ENCODE measurements at regions not wholly inside any gene's neighbourhood (a gene's known extent, or its start where the extent isn't known, plus 50 kb on each side); places are given as distances from the start of the nearest gene placed in this dataset.
"Not testable (repeated sequence)": the region's sequence is repeated elsewhere in the genome, so short reads cannot be mapped to it uniquely, and the experiment has no call there.

- no peak overlapping the region for H2BK20ac ChIP-seq (ENCODE audit: low read depth, low read length, poor library complexity, severe bottlenecking)
- no CpG with 5 or more reads among the region's 4 CpGs for WGBS (ENCODE audit: extremely low coverage, insufficient read length, low lambda C conversion rate)
- no peaks in the 10 kb centered on the region for H3K27me3 ChIP-seq (ENCODE audit: insufficient read depth, low read length)
- no peak overlapping the region for H4K5ac ChIP-seq (ENCODE audit: insufficient read length, low read depth, low read length)
- no peak overlapping the region for H3K9ac ChIP-seq (ENCODE audit: extremely low read depth, insufficient read length, low read length)
- no peak overlapping the region for H3K56ac ChIP-seq (ENCODE audit: insufficient read length, low read depth, low read length)
- H3K79me1 ChIP-seq (ENCODE audit: insufficient read depth, low read depth, low read length, poor library complexity, severe bottlenecking) = no peaks in the 10 kb centered on the region
- H3T11ph ChIP-seq (ENCODE audit: low read length) = no peak overlapping the region
- H4K20me1 ChIP-seq (ENCODE audit: control insufficient read depth, insufficient read depth, insufficient read length) = no peaks in the 10 kb centered on the region
- no peak overlapping the region for H3K27ac Mint-ChIP-seq
- no peaks in the 10 kb centered on the region for H3K36me3 Mint-ChIP-seq (ENCODE audit: insufficient read depth in 1 of 3, low read depth in 3 of 3)
- no peak overlapping the region for H3K14ac ChIP-seq (ENCODE audit: insufficient read depth, low read length)
- no peak overlapping the region for H2BK15ac ChIP-seq (ENCODE audit: low read depth, low read length)
- DNase-seq = no peak
- no peak overlapping the region for H3K4me3 Mint-ChIP-seq
- H3K18ac ChIP-seq (ENCODE audit: insufficient read length, low read depth, low read length) = no peak overlapping the region
- no peak overlapping the region for H2AFZ ChIP-seq (ENCODE audit: low read length)
- H2BK12ac ChIP-seq (ENCODE audit: insufficient read length, low read depth, low read length) = no peak overlapping the region
- no peaks in the 10 kb centered on the region for H3K79me2 ChIP-seq (ENCODE audit: insufficient read depth, low read length)
- H3K4me1 Mint-ChIP-seq = peaks cover 0 to 3% of the 10 kb centered on the region in 2 experiments; a peak in 1 of 4 replicates
- no peak overlapping the region for H4K8ac ChIP-seq (replicated peaks; ENCODE audit: insufficient read length, low read depth, low read length)
- no peak overlapping the region for H3K4ac ChIP-seq (ENCODE audit: low read depth, low read length)
- H3K4me2 ChIP-seq (ENCODE audit: insufficient read depth, insufficient read length, low read length) = no peak overlapping the region
- no peak overlapping the region for H4K91ac ChIP-seq (ENCODE audit: insufficient read length, low read depth, low read length)
- no peak overlapping the region for H2BK5ac ChIP-seq (ENCODE audit: insufficient read length, low read length)
- H3K23ac ChIP-seq (ENCODE audit: insufficient read length, low read depth, low read length) = no peak overlapping the region
- H3K9me3 ChIP-seq (ENCODE audit: control insufficient read depth, low read depth, low read length) = no peaks in the 10 kb centered on the region
- H2AK5ac ChIP-seq (ENCODE audit: insufficient read length, low read length) = no peak overlapping the region
- H3K23me2 ChIP-seq (ENCODE audit: insufficient read length, low read depth, low read length, poor library complexity, severe bottlenecking) = no peaks in the 10 kb centered on the region
- H2BK120ac ChIP-seq (ENCODE audit: low read depth, low read length, poor library complexity, severe bottlenecking) = no peak overlapping the region
- H3K9me3 Mint-ChIP-seq = no peaks in the 10 kb centered on the region
- TF ChIP-seq CTCF (conservative IDR thresholded peaks at IDR 0.05) = no peak
- no peak overlapping the region for H3K27ac ChIP-seq (ENCODE audit: insufficient read length, low read depth, low read length)
- H3K27me3 Mint-ChIP-seq (ENCODE audit: low read depth) = peaks cover 2% of the 10 kb centered on the region
- H3K4me1 ChIP-seq (ENCODE audit: insufficient read depth, low read length) = no peaks in the 10 kb centered on the region
Measured at GRCh38 chr2:16728351-16729136, 62.9 kb upstream of the CYRIA start.

- not testable (repeated sequence) for H3T11ph ChIP-seq (ENCODE audit: low read length); H2AK5ac ChIP-seq (ENCODE audit: insufficient read length, low read length); DNase-seq; H3K27ac Mint-ChIP-seq; H2BK120ac ChIP-seq (ENCODE audit: low read depth, low read length, poor library complexity, severe bottlenecking); H3K4me1 ChIP-seq (ENCODE audit: insufficient read depth, low read length); H2AFZ ChIP-seq (ENCODE audit: low read length); H3K4me2 ChIP-seq (ENCODE audit: insufficient read depth, insufficient read length, low read length); H2BK20ac ChIP-seq (ENCODE audit: low read depth, low read length, poor library complexity, severe bottlenecking); H3K79me1 ChIP-seq (ENCODE audit: insufficient read depth, low read depth, low read length, poor library complexity, severe bottlenecking); H3K9me3 Mint-ChIP-seq; H2BK5ac ChIP-seq (ENCODE audit: insufficient read length, low read length); H3K14ac ChIP-seq (ENCODE audit: insufficient read depth, low read length); H3K56ac ChIP-seq (ENCODE audit: insufficient read length, low read depth, low read length); H4K8ac ChIP-seq (replicated peaks; ENCODE audit: insufficient read length, low read depth, low read length); H2BK15ac ChIP-seq (ENCODE audit: low read depth, low read length); H4K91ac ChIP-seq (ENCODE audit: insufficient read length, low read depth, low read length); H3K27ac ChIP-seq (ENCODE audit: insufficient read length, low read depth, low read length); H3K23ac ChIP-seq (ENCODE audit: insufficient read length, low read depth, low read length); H3K9me3 ChIP-seq (ENCODE audit: control insufficient read depth, low read depth, low read length); H3K9ac ChIP-seq (ENCODE audit: extremely low read depth, insufficient read length, low read length); H3K4ac ChIP-seq (ENCODE audit: low read depth, low read length); H3K27me3 ChIP-seq (ENCODE audit: insufficient read depth, low read length); H4K5ac ChIP-seq (ENCODE audit: insufficient read length, low read depth, low read length); H3K4me3 Mint-ChIP-seq; H3K36me3 Mint-ChIP-seq (ENCODE audit: insufficient read depth in 1 of 3, low read depth in 3 of 3); H2BK12ac ChIP-seq (ENCODE audit: insufficient read length, low read depth, low read length); H3K79me2 ChIP-seq (ENCODE audit: insufficient read depth, low read length); H4K20me1 ChIP-seq (ENCODE audit: control insufficient read depth, insufficient read depth, insufficient read length); H3K27me3 Mint-ChIP-seq (ENCODE audit: low read depth); H3K18ac ChIP-seq (ENCODE audit: insufficient read length, low read depth, low read length); H3K23me2 ChIP-seq (ENCODE audit: insufficient read length, low read depth, low read length, poor library complexity, severe bottlenecking); H3K4me1 Mint-ChIP-seq
- WGBS (ENCODE audit: extremely low coverage, insufficient read length, low lambda C conversion rate) = no CpG with 5 or more reads among the region's 2 CpGs
Measured at GRCh38 chr2:16727849-16728248, 62.2 kb upstream of the CYRIA start.

Data from H9 (cell line).